ENCODE measurements at regions not wholly inside any gene's neighbourhood (a gene's known extent, or its start where the extent isn't known, plus 50 kb on each side); places are given as distances from the start of the nearest gene placed in this dataset.

DNA sequence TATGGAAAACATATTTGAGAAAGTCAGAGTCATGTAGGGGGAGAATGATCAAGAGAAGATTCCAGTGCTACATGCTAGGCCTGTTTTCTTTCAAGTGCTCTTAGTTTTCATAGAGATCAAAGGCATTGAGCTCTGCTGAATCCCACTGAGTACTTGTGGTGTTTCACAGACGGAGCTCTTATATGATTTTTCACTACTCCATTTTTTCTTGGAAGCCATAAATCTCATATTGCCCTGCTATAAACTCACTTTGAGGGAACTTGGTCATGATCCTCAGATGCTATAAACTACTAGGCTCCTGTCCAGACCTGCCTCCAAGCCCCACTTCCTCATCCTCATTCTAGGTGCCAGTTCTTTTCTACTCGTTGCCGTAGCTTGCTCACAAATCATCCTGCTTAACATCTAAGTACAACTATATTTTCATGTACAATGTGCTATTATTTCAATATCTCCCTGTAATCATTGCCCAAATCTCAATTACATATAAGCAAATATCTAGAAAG is 180.8 kb upstream of the CCDC179 start:
- no peak for DNase-seq (ENCODE audit: low spot score)

DNA sequence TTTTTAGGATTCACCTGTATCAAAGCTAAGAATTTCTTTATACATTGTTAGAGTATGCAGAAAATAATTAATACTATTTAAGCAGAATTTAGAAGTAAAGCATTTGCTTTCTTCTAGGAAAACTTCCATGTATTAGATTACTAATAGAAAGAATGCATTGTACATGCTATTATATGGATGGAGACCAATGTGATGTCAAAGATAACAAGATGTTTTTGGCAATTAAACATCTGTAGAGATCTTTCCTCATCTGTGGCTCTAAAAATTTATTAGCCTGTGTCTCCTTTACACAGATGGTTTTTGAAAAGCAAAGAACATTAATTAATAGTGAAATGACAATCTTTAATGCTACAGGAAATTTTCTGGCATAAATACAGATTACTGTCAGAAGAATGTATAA is 198.4 kb upstream of the CCDC179 start:
- DNase-seq (ENCODE audit: low spot score), result no peak

DNA sequence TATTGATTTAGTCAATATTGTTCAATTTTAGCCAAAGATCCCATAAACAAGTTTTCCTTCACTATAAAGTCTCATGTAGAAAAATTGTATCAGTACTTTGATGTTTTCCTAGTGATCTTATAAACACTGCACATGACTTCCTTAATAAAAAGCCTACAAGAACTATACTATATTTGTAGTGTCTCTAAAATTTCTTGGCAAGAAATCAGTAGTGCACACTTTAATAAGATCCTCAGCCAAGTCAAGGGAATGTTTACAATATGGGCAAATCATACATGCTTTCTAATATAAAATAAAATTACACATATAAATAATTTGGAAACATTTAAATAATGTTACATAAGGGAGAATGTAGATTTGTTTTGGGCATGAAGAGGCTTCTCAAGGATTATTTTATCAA is 203.0 kb upstream of the CCDC179 start:
- no peak for DNase-seq (ENCODE audit: low spot score)

DNA sequence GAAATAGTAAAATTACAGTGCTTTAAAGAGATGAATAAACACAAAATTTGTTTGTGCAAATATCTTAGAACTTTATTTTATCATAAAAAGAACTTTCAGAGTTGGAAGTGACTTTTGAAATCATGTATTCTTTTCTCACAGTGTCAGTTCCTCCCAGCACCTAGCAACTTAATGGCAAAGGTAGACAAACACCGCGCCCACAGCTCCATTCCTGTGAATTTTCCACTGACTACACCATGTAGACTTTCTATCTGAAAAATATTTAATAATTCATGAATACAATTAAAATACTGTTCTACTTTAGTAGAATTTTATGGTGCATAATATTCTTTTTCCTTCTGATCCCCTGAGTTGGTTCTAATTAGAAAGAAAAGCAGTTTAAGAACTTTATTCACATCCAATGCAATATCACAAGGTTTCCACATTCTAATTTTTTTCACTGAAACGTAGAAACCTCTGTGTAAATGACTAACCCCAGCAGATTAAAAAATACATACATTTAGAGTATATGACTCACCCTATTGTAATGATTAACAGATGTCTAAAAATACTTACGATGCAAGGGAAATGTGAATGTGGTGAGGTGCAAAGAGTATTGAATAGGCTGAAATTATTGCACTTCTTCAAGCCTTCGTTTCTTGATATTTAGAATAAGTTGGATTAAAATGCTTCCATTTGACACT is 218.2 kb upstream of the CCDC179 start:
- no peak for DNase-seq (ENCODE audit: low spot score)

DNA sequence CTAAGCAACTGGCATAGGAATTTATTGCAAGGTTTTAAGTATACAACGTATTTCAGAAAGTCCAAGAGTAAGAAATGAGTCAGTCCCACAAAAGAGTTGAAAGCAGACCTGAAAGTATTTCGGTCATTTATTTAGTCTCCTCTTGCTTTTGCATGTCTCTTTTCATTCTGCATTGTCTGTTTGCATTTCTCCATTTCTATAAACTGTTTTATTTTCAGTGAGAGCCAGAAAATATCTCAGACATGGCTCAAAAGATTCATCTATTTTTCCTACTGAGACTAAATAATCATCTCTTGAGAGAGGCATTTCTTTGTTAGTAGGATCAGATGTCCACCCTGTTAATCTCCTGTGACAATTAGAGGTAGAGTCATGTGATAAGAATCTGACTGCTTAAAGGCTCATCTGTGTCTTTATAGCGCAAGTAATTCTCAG is 219.1 kb upstream of the CCDC179 start:
- DNase-seq (ENCODE audit: low spot score), result no peak

DNA sequence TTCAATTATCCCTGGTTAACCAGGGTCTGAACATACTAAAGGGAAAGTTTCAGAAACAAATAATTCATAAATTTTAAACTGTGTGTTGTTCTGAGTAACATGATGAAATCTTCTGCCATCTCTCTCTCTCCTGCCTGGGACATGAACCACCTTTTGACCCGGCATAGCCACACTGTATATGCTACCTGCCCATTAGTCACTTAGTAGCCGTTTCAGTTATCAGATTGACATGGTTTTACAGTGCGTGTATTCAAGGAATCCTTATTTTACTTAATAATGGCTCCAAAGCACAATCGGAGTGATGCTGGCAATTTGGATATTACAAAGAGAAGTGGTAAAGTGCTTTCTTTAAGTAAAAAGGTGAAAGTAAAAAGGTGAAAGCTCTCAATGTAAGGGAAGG is 227.1 kb upstream of the CCDC179 start:
- DNase-seq (ENCODE audit: low spot score), result no peak

DNA sequence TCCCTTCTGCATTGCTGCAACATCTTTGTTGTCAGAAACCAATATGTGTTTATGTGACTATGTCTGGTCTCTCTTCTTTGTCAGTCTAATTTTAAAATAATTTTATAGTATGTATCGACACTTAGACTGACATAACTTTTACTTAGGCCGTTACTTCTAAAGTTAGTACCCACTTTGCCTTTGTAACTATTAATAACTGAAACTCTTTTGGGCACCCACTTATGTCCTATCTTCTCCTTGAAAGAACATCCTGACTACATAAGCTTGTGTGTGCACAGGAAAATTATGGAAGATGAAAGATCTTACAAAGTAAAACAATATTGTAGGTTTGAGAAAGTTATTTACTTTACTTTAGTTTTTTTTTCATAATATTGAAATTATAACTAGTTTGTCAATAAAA is 230.4 kb upstream of the CCDC179 start:
- no peak for DNase-seq (ENCODE audit: low spot score)

DNA sequence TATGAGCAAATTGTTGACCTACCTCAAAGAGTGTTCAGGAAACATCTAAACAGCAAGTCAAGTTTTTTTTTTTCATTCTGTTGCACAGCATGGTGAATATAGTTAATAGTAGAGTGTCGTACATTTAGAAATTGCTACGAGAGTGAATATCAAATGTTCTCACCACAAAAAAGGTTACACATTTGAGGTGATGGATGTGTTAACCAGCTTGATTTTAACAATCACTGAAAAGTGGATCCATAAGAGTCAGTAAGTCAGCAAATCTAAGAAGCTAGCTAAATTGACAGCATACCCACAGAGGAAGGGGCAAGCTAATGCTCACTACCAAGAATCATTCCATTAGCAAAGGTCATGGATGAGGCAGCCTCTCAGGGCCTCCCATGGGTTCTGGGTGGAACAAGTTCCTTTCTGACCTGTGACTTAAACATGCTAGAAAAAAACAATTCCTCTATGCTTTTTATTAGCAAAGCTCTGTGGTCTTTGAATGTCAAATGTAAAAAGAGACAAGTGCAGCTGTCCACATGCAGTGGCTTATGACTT is 235.4 kb upstream of the CCDC179 start:
- DNase-seq (ENCODE audit: low spot score), result no peak

DNA sequence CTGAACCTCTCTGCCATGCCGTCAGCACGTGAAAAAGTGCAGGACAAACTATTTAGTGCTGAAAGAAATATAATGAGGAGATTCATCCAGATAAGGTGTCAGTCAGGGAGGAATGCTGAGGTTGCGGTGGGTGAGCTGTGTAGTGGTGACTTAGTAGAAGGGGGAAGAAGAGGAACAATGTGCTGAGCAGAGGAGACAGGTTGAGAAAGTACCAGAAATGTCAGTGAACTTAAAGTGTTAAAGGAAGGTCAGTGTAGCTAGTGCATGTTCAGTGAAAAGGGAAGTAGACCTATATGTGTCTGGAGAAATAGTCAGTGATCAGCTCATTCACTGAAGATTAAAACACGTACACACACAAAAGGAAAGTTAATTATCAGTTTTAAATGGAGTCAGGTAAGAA is 237.6 kb upstream of the CCDC179 start:
- no peak for DNase-seq (ENCODE audit: low spot score)

DNA sequence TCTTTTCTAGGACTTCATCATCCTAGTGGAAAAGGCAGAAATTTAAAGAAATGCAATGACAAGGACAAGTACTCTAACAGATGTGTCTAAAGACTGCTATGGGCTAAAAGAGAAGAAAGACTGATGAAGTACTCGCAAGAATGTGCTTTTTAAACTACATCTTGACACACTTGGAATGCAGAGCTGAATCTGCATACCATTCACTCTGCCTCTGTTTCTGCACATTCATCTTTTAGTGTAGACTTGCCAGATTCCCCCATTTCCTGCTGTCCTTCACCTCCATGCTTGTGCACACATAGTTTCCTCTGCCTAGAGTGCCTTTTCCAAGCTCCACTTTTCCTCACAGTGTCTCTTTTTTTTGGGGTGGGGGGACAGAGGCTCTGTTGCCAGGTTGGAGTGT is 239.0 kb upstream of the CCDC179 start:
- no peak for DNase-seq (ENCODE audit: low spot score)

DNA sequence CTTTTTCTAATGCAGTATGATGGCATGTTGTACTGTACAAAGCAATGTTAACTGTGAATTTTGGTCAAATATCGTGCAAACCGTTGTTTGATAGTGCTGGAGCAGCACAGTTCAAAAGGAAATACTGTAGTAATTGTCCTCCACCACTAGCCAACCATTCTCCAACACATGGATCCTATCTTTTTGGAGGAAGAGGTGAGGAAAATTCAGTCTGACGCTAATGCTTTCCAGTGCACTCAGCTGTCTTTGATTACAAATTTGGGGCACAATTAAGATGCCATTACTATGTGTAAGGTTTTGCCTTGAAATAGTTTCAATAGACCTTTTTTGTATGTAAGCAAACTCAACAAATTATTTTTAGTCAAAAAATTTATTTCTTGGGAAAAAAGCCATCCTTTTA is 240.5 kb upstream of the CCDC179 start:
- no peak for DNase-seq (ENCODE audit: low spot score)

DNA sequence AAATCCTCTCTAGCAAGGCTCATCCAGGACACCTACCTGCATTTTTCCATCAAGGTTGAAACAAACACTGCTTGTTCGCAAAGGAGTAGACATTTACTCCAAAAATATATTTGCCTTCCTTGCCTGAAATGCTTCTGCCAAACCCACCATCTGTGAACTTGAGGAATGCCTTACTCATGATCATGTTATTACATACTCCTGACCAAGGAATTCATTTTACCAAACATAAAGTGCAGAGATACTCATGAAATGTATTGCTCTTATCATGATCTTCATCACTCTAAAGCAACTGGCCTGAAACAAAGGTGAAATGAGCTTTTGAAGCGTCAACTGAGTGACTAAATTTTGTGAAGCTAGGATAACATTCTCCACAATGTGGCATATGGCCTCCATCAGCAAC is 243.1 kb upstream of the CCDC179 start:
- no peak for DNase-seq (ENCODE audit: low spot score)

DNA sequence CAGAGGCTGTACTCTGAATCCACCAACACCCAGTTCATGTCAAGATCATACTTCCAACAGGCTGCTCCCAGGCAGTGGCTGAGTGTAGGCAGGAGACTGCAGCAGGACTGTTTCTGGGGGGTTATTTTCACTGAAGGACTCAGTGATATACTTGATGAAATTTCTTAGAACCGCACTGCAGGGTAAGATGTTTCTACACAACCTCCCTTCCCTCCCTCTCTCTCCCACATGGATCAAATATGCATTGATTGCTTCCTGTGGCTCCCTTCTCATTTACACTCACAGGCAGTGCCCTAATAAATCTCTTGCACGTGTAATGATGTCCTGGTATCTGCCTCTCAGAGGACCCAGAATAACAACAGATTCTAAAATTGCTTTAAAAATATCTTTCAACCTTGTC is 251.3 kb upstream of the CCDC179 start:
- DNase-seq (ENCODE audit: low spot score), result no peak

DNA sequence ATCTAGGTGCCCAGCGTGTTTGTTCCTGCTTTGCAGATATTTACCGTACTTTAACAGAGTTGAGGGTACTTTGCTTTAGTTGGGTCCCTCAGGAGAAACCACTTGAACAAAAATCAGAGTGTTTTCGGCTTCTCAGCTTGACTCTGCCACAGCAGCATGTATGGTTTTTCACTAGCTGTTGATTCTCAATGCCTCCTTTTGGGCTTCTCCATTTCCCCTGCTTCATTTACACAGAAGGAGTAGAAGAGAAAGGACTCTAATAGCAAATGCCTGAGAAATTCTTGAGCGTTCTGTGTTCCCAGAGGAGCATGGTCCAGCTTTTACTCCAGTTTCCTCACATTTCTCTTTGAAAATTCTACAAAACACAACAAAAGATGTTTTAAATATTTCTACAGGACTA is 252.1 kb upstream of the CCDC179 start:
- no peak for DNase-seq (ENCODE audit: low spot score)

DNA sequence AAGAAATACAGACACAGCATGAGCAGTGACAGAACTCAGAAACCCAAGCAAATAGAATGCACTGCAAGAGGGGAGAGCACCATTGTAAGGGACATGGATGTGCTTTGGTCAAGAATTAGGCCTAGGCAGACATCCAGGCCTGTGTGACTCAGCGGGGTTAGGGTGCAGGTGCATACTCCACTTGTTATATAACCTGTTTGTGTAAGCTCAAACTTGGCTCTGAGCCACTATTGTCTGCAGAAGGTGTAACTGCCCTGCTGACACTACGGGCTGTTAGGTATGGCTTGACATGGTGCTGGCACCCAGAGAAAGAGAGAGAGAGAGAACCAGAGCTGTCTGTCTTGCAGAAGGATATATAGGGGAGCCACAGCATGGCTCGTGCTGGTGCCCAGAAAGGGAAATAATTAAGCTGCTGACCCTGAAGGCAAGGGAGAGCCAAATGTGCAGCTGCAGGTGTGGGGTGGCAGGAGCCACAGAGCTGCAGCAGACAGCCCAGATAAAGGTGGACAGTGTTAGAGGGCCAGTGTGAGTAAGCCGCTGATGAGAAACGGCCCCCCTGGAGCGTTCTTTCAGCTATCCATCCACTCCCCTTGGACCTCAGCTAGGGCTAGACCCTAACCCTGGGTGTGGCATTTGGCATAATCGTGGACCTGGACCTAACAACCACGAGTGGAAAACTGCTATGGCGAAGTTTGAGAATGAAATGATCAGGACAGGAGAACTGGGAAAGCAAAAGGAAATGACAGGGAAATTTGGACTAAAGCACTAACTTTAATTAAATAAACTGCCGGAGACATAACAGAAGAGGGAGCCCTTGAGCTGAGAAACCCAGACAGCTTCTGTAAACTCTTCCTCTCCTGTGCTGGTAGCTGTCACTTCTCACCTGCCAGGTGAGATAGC is 253.0 kb upstream of the CCDC179 start:
- peak; percentile 47 for DNase-seq (ENCODE audit: low spot score)

DNA sequence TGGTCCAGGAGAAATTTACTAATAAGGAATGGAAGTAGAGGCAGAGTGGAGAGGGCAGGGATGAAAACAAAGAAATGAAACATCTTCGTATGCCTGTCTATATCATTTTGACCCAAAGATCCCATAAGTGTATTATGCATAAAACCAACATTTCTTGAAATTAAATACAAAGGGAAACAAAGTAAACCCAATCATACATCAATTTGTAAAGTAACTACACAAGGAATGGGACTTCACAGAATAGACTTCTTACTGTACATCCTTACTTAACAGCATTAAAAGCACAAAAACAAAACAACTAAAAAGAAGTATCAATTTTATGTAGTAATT is 253.6 kb upstream of the CCDC179 start:
- no peak for DNase-seq (ENCODE audit: low spot score)

DNA sequence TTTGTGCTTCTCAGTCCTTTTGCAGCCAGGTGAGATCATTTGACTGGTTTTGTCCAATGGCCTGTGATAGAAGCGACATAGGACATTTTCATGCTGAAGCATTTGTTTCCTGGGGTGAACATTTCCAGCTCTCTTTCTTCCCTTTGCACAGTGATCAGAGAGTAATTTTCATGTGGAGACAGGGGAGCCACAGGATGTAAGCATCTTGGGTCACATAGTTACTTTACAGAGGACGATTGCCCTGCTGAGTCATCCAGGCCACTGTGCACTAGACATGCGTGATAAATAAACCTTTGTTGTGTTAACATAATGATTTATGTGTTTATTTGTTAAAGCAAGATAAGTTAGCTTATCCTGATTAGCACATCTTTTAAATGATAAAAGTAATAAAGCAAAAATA is 263.5 kb upstream of the CCDC179 start:
- no peak for DNase-seq (ENCODE audit: low spot score)

DNA sequence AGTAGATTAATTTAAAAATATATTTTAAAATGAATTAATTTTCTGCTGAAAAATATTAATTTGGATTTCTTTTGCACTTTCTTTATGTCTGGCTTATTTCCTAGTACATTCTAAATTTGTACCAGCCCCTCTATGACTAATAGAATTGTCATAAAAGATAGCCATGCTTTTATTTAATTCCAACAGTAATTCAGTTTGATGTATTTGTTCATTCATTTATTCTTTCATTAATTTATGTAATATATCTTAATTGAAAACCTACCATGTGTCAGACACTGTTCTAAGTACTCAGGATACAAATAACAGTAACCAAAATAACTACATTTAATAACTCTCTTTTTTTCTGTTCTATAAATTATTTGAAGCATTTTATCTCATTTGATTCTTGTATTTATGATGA is 264.0 kb upstream of the CCDC179 start:
- no peak for DNase-seq (ENCODE audit: low spot score)

DNA sequence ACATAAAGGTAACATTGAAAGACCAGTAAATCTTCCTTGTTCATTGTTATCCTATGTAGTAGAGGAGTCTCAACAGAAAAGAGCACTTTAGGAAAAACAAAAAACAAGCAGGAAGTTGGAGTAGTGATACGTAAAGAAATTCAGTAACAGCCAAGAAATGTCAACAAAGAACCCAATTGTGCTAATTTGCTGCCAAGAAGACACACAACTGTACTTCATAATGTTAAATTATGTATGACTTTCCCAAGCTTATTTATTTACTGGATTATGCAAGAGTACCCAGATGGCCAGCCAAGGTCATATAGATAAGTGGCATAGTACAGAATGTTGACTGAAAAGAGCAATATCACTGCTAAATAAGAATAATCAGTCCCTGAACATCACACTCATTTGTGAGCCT is 264.7 kb upstream of the CCDC179 start:
- no peak for DNase-seq (ENCODE audit: low spot score)

DNA sequence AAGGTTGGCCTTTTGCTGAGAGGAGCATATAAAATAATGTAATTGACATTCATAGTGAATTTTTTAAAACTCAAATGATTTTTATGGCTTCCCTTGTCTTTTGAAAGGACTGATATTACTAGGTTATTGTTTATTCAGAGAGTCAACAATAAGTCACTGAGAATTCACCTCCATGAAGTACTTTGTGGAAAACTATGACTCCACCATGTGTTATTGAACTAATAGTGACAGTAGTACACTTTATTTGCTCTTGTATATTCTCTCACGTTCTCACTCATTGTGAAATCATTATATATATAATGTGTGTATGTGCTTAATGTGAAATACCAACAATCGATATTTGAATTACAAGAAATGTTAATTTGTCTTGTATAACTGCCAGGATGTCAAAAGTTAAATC is 267.4 kb upstream of the CCDC179 start:
- no peak for DNase-seq (ENCODE audit: low spot score)

DNA sequence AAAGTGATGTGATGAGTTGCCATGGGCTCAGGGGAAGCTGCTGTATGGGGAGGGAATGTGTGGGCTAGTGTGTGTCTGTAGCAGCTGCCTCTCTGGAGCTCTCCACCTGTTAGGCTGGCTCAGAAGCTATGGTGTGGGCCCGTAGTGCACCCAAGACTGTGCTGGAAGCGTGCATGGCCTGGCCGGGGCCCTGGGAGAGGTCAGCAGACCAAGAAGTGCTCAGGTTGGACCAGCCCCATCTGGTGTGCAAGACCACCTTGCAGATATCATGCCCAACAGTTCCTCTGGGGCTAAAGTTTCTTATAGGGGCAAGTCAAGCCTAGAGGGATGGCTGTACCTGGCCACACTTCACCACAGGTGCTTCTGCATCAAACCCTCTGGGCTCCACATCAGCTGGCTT is 274.4 kb upstream of the CCDC179 start:
- no peak for DNase-seq (ENCODE audit: low spot score)

DNA sequence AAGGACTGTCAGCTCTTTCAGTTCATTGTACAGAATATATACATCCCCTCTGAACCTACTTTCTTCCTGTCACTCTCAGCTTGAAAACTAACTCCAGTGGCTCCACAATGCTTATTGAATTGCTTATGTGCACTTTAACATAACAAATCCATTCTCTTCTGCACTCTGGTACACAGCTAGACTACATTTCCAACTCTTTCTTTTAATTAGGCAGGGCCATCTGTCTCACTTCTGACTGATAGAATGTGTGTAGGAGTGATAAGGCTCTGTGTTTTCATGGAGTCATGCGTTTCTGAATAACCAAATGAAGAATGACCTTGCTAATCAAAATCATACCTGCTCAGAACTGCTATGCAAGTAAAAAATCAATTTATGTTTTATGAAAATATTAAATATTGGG is 278.5 kb upstream of the CCDC179 start:
- no peak for DNase-seq (ENCODE audit: low spot score)

DNA sequence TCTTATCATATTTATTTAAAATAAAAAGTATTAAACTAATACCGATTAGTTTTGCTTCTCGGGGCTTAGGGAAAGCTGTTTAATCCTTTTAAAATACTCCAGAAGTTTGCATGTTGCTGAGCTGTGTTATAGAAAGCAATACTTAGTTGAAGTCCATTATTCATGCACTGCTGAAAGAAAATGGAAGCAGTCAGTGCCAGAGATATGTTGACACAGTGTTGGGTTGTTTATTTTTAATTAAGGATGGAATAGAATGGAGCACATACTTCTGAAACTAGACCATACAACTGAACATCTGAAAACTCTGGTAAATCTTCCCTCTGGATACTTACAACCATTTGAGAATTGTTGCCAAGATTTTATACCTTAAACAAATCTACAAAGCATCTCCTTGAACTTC is 282.7 kb upstream of the CCDC179 start:
- DNase-seq (ENCODE audit: low spot score), result no peak
